Epithelial cell of proximal tubule (primary cell): ENCODE measurements at regions not wholly inside any gene's neighbourhood (a gene's known extent, or its start where the extent isn't known, plus 50 kb on each side); places are given as distances from the start of the nearest gene placed in this dataset.

Experiments
- DNase-seq: peaks from one replicate; pipeline ENCODE4 v3.0.0-alpha.2; 2011; ENCODE audit warnings: low read depth
- H3K4me3 ChIP-seq: 2 replicates; pipeline ENCODE4 v1.5.1; 2011; ENCODE audit warnings: low read depth, mild to moderate bottlenecking, low read length
- CTCF ChIP-seq: conservative IDR thresholded peaks from 2 replicates; pipeline ENCODE4 v1.5.1; 2012; ENCODE audit warnings: low read depth, mild to moderate bottlenecking, low read length

- DNase-seq = no peak
- no peak overlapping the region for H3K4me3 ChIP-seq
- TF ChIP-seq CTCF = no peak
These were observed 886.5 kb downstream of the SLITRK6 start for GRCh38 chr13:84912720-84913119.

- DNase-seq = no peak
- no peak for TF ChIP-seq CTCF
- H3K4me3 ChIP-seq = no peak overlapping the region
These were observed 888.8 kb downstream of the SLITRK6 start for GRCh38 chr13:84910423-84910822.

- no peak for DNase-seq
- no peak for TF ChIP-seq CTCF
- no peak overlapping the region for H3K4me3 ChIP-seq
These were observed 895.8 kb downstream of the SLITRK6 start for GRCh38 chr13:84903391-84903790.

- H3K4me3 ChIP-seq = no peak overlapping the region
- TF ChIP-seq CTCF = no peak
- no peak for DNase-seq
These were observed 897.0 kb downstream of the SLITRK6 start for GRCh38 chr13:84902243-84902642.

- DNase-seq = peak; percentile 9
- no peak overlapping the region for H3K4me3 ChIP-seq
- peak; percentile 71 for TF ChIP-seq CTCF
These were observed 903.1 kb downstream of the SLITRK6 start for GRCh38 chr13:84896128-84896527.

- no peak for TF ChIP-seq CTCF
- DNase-seq = no peak
- no peak overlapping the region for H3K4me3 ChIP-seq
These were observed 904.5 kb downstream of the SLITRK6 start for GRCh38 chr13:84894749-84895148.

- TF ChIP-seq CTCF = no peak
- no peak overlapping the region for H3K4me3 ChIP-seq
These were observed 913.4 kb downstream of the SLITRK6 start for GRCh38 chr13:84885868-84886267.

More at GRCh38 chr13:84885868-84886267, 913.4 kb downstream of the SLITRK6 start:
- DNase-seq = no peak
